Gastroesophageal sphincter (tissue), 3 donors: ENCODE measurements at regions not wholly inside any gene's neighbourhood (a gene's known extent, or its start where the extent isn't known, plus 50 kb on each side); places are given as distances from the start of the nearest gene placed in this dataset.

ENCODE experiments used
- CTCF ChIP-seq, 4 experiments: fragments of 200-600 bp in 2 of 4; fragments of 450-650 bp in 2 of 4; sonication (generic) in 1 of 4; IDR thresholded peaks; one replicate each; pipeline ENCODE4 v1.5.1; 2017 to 2019; ENCODE audit warnings: antibody characterized with exemption in 4 of 4, mild to moderate bottlenecking in 2 of 4, moderate library complexity in 2 of 4
- EP300 ChIP-seq: sonication (generic); formaldehyde crosslinking; IDR thresholded peaks from one replicate; pipeline ENCODE4 v1.6.1; 2017; ENCODE audit warnings: antibody characterized with exemption, mild to moderate bottlenecking
- POLR2A ChIP-seq, 2 donors: fragments of 450-650 bp; IDR thresholded peaks; one replicate each; pipeline ENCODE4 v1.6.1; 2017; ENCODE audit warnings: antibody characterized with exemption in 2 of 2, mild to moderate bottlenecking in 2 of 2, moderate library complexity in 1 of 2
- POLR2AphosphoS5 ChIP-seq: sonication (generic); formaldehyde crosslinking; IDR thresholded peaks from one replicate; pipeline ENCODE4 v1.6.1; 2017; ENCODE audit warnings: antibody characterized with exemption

GRCh38 chr2:150286730-150287362 is 200.6 kb downstream of the RND3 start:
- no peak for TF ChIP-seq CTCF (IDR thresholded peaks at IDR 0.05)
- no peak for TF ChIP-seq POLR2AphosphoS5
- no peak for TF ChIP-seq EP300
- TF ChIP-seq POLR2A (IDR thresholded peaks at IDR 0.05): no peak
